NCI-H1417 treated with DMSO at 0.1 percent for 48 hours (cell line): ENCODE measurements at regions not wholly inside any gene's neighbourhood (a gene's known extent, or its start where the extent isn't known, plus 50 kb on each side); places are given as distances from the start of the nearest gene placed in this dataset.

Source experiments
- DNase-seq: peaks from one replicate; lab custom pipeline; 2025; lab: John Stamatoyannopoulos, UW

DNA sequence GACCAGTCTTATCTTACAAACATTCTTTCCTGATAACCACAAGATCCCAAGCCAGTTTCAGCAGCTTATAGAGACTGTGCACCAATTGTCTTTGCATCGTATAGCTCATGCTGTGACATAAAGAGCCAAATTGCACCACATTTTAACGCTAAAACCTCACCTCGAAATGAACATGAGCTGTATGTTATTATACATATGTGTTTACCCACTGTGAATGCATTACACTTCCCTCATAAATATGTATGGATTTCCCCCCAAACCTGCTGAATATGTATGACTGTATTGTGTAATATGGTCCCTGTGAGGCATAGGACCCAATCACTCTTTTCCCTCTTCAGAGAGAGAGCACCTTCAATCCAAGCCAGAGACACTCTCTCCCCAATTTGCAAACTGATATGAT is 692.4 kb downstream of the NLGN4X start:
- DNase-seq, result no peak

DNA sequence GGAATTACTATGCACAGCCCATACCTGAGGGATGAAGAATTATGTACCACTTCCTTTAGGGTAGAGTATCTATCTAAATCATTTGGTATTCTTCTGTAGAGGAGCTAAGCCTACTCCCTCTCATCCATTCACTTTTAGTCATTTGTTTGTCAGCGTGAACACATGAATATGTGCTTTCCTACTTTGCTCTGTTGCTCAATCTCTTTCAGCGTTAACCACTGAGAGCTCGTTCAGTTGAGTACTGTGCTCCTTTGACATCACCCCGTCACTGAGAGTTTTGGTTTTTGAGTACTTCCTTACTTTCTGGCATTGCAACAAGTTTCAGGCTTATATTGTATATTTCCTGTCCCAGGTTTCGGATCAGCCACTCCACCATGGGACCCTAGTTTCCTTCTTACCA is 700.6 kb downstream of the NLGN4X start:
- DNase-seq, result no peak

DNA sequence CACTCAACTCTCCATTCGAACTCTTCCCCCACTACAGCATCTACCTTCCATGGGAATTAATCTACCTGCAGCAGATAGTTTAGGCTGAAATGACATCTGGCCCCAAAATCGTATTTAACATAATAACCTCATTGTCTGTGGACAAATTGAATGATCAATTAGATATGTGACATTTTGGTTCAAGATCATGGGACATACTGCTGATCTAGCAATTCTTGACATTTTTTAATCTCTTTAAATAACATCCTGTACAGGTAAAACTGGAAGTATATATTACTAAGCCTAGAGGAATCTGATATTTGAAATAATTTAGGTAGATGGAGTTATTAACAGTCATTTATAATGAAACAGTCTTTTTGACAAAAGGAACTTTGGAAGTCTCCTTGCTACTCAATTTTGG is 702.5 kb downstream of the NLGN4X start:
- no peak for DNase-seq

DNA sequence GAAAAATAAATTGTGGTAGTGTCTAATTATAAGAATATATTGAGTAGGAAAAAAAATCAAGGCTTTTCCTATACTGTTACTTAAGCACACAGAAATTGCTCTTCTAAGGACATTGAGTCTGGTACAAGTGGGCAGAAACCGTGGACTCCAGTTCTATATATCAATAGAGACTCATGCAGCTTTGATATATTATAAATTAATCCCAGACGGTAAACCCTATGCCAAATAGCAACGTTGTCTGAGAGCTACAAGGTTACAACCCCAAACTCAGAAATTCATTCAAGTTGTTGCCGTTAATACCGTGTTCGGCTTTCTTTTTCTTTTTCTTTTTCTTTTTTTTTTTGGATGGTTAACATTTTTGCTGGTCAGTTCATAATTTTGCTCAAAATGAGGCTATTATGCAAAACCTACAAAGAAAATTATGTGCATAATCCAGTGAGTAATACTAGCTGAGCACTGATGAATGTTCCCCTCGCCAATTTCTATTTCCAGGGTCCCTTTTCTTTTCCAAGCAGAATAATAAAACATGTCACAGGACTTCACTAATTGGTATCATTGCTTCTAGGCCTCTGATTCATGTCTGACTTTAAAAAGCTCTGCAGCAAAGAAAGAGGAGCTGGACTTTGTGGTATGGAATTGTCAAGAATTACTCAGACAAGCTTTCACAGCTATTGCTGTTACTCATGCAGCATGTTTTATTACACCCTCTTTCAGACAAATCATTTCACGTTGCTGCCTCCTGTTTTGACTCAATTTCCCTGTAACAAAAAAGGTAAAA is 737.7 kb downstream of the NLGN4X start:
- no peak for DNase-seq

DNA sequence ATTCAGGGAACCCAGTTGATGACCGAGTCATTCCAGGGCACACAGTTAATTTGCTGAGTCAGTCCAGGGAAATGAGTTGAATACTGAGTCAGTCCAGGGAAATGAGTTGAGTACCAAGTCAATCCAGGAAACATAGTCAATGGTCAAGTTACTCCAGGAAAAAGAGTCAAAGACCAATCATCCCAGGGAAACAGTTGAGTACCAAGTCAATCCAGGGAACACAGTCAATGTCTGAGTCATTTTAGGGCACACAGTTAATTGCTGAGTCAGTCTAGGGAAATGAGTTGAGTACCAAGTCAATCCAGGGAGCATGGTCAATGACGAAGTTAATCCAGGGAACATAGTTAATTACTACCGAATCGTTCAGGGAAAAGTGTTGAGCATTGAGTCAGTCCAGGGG is 754.4 kb downstream of the NLGN4X start:
- no peak for DNase-seq

DNA sequence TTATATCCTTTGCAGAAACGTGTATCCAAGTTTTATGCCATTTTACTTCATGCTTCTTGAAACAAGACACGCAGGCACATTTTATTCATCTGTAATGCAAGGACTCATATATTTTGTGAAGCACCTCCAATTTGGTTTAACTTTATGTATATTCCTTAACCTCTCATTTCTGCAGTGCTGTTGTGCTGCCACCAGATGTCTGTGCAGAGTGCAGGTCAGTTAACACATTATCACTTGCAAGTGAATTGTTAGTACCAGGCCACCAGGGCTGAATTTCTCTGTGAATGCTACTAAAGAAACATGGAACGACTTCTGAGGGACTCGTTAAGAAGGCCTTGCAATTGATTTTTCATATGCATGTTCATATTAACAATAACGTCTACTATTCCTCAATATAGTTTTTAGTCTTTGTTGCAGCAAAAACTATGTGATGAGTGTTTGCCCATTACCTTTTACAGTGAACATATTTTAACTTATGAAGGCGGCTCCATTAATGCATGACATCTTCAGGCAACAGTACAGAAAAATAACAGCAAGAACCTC is 770.3 kb downstream of the NLGN4X start:
- DNase-seq, result no peak

DNA sequence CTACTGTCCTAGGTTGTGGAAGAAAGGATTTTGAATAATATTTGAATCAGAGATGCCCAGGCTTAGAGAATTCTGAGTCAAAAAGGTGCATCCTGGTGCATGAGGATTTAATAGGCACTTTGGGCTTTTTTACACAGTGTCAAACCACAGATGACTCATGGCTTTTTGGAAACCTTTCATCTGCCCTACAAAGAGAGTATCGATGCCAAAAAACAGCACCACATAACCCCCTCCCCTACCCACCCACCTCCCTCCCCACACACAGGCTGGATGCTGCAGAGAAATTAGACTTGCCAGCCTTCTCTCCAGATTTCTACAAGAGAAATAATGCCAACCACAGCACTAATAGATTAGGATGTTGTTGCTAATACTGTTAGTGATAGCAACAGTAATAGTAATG is 779.3 kb downstream of the NLGN4X start:
- no peak for DNase-seq

DNA sequence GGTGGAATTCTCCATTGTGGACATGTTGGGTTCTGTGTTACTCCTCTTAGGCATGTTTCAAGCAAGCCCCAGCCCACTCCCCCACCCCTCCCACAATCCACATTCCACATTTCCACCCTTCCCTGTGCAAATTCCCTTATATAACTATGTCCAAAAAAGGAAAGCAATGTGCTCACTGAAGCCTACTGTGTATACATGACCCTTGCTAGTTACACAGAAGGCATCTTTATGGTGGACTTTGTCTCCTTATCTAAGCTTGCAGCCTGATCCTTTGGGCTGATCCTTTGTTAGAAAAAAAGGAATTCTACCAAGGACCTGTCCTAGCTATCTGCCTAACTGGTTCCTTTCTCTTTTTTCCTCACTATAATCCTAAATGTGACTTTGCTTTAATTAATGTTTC is 796.8 kb downstream of the NLGN4X start:
- DNase-seq, result no peak

DNA sequence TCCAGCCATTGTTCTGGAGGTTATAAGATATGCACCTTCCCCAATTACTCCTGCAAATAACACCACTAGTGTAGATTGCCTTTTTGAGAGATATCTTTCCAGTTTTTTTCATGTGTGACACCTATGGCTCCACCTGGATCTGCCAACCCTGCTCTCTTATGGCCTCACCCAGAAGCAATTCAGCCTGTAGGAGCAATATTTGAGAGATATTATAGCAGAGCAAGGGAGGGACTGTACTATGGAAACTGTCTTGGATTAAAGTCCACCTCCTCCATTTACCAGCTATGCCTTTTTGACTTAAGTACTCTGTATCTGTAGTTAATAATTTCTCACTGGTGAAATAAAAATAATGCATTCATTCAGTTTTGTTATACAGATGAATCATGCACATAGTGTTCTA is 803.5 kb downstream of the NLGN4X start:
- DNase-seq, result no peak

DNA sequence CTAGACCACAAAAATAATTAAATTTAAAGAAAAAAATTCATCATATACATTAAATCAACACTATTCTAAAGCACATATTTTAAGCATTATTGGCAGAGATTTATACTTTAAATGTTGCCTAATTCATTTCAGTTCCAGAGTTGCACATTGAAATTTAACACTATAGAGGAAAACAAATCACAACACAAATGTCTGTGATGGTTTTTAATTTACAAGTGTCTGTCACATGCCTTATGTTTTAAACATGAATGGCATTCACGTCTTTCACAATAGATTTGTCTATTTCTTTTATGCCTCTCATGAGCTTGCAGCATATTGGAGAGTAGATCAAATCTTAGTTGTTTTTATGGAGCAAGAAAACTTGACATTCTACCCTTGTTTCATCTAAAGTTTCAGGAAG is 811.3 kb downstream of the NLGN4X start:
- no peak for DNase-seq

DNA sequence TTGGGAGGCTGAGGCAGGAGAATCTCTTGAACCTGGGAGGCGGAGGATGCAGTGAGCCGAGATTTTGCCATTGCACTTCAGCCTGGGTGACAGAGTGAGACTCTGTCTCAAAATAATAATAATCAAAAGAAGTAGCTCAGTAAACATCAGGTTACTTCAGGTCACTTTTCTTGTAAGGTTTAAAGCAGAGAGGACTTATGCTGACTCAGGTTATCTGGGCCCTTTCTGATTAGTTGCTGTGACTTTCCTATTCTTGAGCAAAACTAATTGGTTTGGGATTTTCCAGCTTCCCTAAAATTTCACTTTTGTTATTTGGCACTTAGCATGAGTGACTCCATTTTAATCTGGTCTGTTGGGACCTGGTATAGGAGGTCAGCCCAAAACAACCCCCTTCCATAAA is 812.9 kb downstream of the NLGN4X start:
- no peak for DNase-seq

DNA sequence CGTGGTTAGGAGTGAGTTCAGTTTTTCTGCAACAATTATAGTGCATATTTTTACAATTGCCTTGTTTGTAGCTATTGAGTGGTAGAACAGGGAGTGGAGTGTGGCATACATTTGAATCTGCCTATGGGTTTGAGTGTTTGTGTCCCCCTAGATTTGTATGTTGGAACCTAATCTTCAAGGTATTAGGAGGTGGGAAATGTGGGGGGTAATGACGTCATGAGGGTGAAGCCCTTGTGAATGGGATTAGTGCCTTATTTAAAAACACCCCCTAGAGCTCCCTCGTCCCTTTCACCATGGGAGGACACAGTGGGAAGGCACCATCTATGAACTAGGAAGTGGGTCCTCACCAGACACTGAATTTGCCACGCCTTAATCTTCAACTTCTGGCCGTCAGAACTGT is 819.6 kb downstream of the NLGN4X start:
- DNase-seq, result no peak

DNA sequence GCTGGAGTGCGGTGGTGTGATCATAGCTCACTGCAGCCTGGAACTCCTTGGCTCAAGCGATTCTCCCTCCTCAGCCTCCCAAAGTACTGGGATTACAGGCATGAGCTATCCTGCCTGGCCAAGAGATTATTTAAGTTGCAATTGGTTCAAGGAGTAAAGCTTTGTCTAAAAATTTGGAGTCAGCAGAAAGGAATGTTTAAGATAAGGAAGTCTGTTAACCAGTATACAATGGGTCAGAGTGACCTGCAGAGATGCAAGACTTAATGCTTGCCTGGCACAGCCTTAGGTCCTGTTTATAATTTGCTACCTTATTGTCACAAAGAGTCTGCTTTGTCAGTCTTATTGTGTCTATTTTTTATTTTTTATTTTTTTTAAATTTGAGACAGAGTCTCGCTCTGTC is 826.2 kb downstream of the NLGN4X start:
- no peak for DNase-seq

DNA sequence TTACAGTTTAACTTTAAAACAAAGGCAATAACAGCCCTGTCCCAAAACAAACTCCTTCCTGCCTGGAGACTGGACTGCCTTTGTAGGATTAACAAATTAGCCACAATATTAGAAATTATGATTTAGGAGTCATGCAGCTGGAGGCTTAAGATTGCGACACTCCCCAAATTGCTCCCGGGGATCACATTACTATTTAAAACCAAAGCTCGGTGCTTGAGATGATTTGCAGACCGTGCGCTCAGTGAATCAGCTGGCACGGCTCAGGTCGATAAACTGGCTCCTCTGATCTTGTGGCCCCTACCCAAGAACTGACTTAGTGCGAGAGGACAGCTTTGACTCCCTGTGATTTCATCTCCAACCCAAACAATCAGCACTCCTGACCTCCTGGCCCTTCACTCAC is 829.3 kb downstream of the NLGN4X start:
- no peak for DNase-seq

DNA sequence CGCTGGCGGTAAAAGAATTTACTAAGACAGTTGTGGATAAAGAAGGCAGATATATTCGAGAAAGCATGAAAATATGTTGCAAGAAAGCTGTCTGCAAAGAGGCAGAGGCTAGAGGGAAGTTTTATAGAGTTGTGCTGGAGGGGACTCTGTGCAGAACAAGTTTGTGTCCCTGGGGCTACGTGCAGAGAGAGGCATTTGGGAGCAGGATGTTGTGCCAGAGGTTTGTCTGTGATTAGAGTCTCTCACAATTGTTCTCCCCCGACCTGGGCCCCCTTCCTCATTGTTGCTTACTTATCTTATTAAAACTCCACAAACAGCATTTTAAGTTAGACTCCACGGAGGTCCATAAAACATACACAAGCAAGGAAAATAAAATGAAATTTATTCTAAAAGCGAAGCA is 831.3 kb downstream of the NLGN4X start:
- DNase-seq, result no peak

DNA sequence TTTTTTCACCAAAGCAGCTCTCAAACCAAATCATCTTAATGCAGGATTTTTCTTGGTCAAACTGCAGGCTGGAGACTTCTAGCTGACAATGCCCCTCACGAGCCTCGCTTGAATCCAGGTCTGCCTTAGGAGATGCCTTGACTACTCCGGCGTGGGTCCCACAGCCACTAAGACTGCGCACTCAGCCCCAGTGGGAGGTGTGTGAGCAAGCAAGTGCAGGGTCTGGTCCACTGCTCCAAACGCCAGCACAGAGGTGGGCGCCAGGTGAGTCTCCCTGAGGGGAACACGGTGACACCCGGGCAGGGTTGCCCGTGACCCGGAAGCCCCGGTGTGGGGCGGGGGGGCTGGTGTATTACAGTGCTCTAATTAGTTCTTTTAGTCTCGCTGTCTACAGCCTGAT is 838.3 kb downstream of the NLGN4X start:
- DNase-seq, result no peak

DNA sequence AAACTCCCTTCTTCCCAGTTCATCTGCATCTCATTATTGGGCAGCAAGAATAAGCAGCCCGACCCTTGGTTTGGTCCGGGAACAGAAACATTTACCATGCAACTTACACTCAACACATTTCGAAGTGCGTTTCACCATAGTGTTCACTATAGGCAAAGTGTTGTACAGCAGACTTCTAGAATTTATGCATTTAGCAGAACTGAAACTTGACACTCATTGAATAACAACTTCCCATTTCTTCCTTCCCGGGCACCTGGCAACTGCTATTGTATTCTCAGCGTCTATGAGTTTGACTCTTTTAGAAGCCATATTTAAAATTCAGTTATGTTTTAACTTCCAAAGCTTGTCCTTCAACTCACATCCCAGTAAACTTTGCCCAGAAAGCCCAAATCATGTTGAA is 840.6 kb downstream of the NLGN4X start:
- no peak for DNase-seq

DNA sequence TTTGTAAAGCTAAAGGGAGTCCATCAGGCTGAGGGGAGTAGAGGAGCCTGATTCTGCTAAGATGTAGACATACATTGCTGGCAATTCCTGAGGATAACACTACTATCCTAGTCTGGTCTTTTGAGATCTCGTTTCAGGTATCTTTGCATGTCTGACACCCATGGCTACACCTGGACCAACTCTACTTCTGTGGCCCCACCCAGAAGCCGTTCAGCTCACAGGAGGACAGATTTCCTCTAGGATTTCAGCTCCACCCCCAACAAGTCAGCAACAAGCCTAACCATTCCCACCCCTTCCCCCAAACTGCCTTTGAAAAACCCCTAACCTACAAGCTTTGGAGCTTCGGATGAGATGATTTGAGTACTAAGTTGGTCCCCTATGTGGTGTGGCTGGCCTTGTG is 848.2 kb downstream of the NLGN4X start:
- DNase-seq, result no peak

DNA sequence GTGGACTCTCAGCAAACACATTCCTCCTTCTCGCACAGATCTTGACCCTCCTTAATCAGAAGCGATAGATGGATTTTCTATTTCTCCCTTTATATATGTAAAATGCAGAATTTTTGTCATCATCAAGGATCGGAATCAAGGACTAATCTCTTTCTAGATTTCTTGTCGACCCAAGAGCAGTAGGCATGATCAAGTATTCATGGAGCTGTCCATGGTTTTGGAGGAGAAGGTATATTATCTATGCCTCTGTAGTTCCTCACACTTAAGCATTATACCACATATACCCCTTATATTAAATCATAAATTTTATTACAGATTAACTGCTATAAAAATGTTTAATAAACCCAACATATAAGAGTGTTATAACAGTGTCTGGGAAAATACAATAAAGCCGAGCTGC is 886.8 kb downstream of the NLGN4X start:
- DNase-seq, result no peak

DNA sequence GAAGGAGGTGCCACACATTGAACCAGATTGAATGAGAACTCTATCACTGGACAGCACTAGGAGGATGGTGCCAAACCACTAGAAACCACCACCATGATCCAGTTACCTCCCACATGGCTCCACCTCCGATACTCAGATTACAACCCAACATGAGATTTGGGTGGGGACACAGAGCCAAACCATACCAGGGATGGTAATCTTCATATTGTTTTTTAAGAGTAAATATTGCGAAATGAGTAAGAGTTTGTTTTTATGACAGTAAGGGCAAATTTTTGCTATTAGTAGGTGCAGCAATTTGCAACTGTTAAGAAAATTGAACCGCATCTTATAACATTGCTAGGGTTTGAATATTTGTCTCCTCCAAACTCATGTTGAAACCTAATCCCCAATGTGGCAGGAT is 891.5 kb downstream of the NLGN4X start:
- DNase-seq, result no peak

DNA sequence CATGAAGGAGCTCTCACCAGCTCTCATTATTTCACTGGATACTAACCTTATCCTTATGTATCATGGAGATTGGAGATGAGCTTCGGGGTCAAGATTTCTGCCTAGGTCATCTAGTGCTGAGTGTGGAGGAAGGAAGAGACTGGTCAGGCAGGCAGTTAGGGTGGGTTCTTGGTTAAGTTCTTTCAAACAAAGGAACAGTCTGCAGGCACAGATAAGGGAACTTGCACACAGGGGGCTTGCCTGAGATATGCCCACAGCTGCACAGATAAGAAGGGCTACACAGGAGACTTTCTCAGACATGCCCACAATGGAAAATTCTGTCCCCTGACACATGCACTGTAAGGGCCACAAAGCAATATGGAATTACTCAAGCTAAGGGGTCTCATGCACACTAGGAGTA is 904.1 kb downstream of the NLGN4X start:
- DNase-seq, result no peak

DNA sequence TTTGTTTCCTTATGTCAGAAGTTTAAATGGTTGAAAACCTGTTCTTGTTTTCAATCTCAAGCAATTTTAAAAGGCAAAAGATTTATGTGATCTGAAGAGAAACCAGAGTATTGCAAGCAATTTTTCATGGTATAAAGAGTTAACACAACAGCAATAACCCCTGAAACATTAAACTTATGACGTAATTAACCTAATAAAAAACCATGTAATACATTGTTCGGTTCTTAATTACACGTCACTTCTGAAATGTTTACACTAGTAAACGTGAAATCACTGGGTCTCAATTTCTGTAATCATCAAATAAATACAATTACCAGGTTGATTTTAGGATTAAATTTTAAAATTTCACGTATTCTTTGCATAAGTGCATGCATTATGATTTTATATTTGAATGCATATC is 914.5 kb downstream of the NLGN4X start:
- no peak for DNase-seq

DNA sequence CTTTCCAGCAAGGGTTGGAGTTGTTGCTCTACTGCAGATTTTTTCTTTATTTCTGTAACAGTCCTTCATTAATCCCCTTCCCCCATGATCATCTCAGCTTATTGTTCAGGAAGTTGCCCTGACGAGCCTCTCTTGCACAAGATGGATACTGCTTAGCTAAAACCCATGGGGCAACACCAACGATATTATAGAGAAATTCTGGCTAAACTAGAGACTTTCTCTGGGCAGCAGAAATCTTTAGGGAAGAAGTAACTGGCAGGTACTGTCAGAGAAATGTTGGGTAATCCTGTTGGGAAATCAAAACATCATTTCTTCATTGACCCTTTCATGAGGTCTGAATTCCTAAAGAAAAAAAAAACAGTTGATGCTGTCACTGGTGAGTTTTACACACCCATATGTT is 921.3 kb downstream of the NLGN4X start:
- no peak for DNase-seq

DNA sequence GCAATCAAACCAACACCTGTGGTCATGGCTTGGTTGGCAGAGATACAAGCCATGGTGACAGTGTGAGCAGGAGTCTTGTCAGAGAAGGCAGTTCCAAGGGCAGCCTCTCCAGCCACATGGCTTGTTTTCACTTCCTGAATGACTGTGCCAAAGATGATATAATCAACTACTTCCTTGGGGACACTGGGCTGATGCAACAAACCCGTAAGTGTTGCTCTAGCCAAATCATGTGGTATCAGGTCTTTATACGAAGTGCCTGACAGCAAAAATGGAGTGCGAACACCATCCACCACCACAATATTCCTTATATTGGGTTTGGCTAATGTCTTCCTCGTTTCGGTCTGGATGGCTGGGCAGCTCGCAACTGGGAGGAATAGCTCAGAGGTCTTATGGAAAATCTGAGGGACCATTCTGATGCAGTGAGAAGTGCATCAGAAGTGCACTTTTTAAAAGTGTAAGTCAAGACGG is 922.0 kb downstream of the NLGN4X start:
- DNase-seq, result no peak
